Endodermal cell (in vitro differentiated cells): ENCODE measurements at regions not wholly inside any gene's neighbourhood (a gene's known extent, or its start where the extent isn't known, plus 50 kb on each side); places are given as distances from the start of the nearest gene placed in this dataset.

Experiments used
- DNase-seq: peaks from one replicate; pipeline ENCODE4 v3.0.0-alpha.2; 2017
- H3K27ac ChIP-seq: 2 replicates; pipeline ENCODE4 v1.5.1; 2013; ENCODE audit warnings: mild to moderate bottlenecking, low read depth, low read length, moderate library complexity
- H3K27me3 ChIP-seq: 2 replicates; pipeline ENCODE4 v1.6.1; 2013; ENCODE audit warnings: mild to moderate bottlenecking, low read length, moderate library complexity; ENCODE audit not compliant: insufficient read depth, control insufficient read depth, poor library complexity, severe bottlenecking
- H3K36me3 ChIP-seq: 2 replicates; pipeline ENCODE4 v1.7.0; 2013; ENCODE audit warnings: mild to moderate bottlenecking, low read length, moderate library complexity; ENCODE audit not compliant: control insufficient read depth, insufficient read depth
- H3K4me1 ChIP-seq: one replicate; pipeline ENCODE4 v1.7.0; 2013; ENCODE audit warnings: low read length; ENCODE audit not compliant: control insufficient read depth, insufficient read depth
- H3K4me3 ChIP-seq: 2 replicates; pipeline ENCODE4 v1.5.1; 2013; ENCODE audit warnings: mild to moderate bottlenecking, low read length, moderate library complexity
- H3K9ac ChIP-seq: 2 replicates; pipeline ENCODE4 v1.6.1; 2013; ENCODE audit warnings: mild to moderate bottlenecking, low read length, moderate library complexity; ENCODE audit not compliant: poor library complexity, severe bottlenecking; ENCODE audit errors: extremely low read depth
- H3K9me3 ChIP-seq: 2 replicates; pipeline ENCODE4 v1.6.1; 2013; ENCODE audit warnings: mild to moderate bottlenecking, low read length, moderate library complexity; ENCODE audit not compliant: control insufficient read depth
- H3K27ac Mint-ChIP-seq: 2 replicates; pipeline ENCODE4 v1.8.0; 2020; ENCODE audit warnings: mixed read lengths
- H3K27me3 Mint-ChIP-seq: 2 replicates; pipeline ENCODE4 v1.8.0; 2021; ENCODE audit warnings: mild to moderate bottlenecking, mixed read lengths; ENCODE audit not compliant: insufficient read depth
- H3K36me3 Mint-ChIP-seq: 2 replicates; pipeline ENCODE4 v1.8.0; 2020; ENCODE audit warnings: low read depth, mixed read lengths
- H3K4me1 Mint-ChIP-seq: 2 replicates; pipeline ENCODE4 v1.8.0; 2020; ENCODE audit warnings: mixed read lengths
- H3K4me3 Mint-ChIP-seq: 2 replicates; pipeline ENCODE4 v1.8.0; 2020; ENCODE audit warnings: mild to moderate bottlenecking, moderate library complexity, mixed read lengths
- H3K9me3 Mint-ChIP-seq: 2 replicates; pipeline ENCODE4 v1.8.0; 2020; ENCODE audit warnings: mild to moderate bottlenecking, mixed read lengths
- CTCF ChIP-seq: fragments of 200-600 bp; sonication (generic); conservative IDR thresholded peaks from 2 replicates; pipeline ENCODE4 v1.5.0; 2021; ENCODE audit warnings: antibody characterized with exemption, mild to moderate bottlenecking
- WGBS, 2 experiments: methylation state at CpG; one replicate each; pipeline versions ENCODE4 v1.1.5 to v1.1.7; 2013; ENCODE audit warnings: missing lambda C conversion rate in 2 of 2, mixed read lengths in 1 of 2; ENCODE audit not compliant: insufficient coverage in 1 of 2, insufficient read length in 1 of 2; 5-methylcytosine and 5-hydroxymethylcytosine counted together

DNA sequence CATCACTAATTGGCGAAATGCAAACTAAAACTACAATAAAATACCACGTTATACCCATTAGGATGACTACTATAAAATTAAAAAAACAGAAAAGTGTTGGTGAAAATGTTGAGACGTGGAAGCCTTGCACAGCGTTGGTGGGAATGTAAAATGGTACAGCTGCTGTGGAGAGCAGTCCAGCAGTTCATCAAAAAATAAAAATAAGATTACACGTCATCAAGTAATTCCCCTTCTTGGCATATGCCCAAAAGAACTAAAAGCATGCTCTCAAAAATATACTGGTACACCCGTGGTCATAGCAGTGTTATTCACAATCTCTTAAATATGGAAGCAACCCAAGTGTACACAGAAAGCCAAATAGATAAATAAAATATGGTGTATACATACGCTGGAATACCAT, 71.8 kb upstream of the NDN start:
- TF ChIP-seq CTCF: no peak
- H3K4me3 Mint-ChIP-seq: no peak overlapping the region
- H3K9me3 ChIP-seq: peaks cover 25% of the 10 kb centered on the region
- H3K4me3 ChIP-seq: no peak overlapping the region
- H3K27ac ChIP-seq: no peak overlapping the region
- H3K9me3 Mint-ChIP-seq: peaks cover 72% of the 10 kb centered on the region
- WGBS, 2 experiments: 70 to 83% methylated on average over 1 to 7 of the region's 7 CpGs
- no peaks in the 10 kb centered on the region for H3K27me3 ChIP-seq
- H3K9ac ChIP-seq: no peak overlapping the region
- no peaks in the 10 kb centered on the region for H3K4me1 ChIP-seq
- no peaks in the 10 kb centered on the region for H3K36me3 Mint-ChIP-seq
- H3K27me3 Mint-ChIP-seq: no peaks in the 10 kb centered on the region
- H3K36me3 ChIP-seq: no peaks in the 10 kb centered on the region
- H3K4me1 Mint-ChIP-seq: no peaks in the 10 kb centered on the region
- no peak overlapping the region for H3K27ac Mint-ChIP-seq
- no peak for DNase-seq

DNA sequence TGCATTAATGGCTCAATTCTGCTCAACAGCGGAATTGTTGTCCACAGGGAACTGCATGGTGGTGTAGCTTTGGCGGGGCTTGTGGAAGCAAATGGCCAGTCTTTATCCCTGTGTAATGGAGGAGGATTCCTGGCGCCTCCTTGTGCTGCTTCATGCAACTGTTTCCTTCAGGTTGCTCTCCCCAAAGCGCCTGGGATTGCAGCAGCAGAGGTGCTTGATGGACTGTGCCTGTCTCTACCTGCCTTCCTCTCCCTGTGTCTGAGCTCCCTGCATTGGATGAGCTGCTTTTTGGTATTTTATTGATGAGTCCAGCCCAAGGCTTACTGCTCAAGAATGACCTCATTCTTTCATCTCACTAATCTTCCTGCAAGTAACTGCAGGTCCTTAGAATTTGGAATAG, 72.9 kb upstream of the NDN start:
- Mint-ChIP-seq H3K36me3 (no peaks in the 10 kb centered on the region), H3K9me3 (peaks cover 74% of the 10 kb centered on the region), H3K27me3 (no peaks in the 10 kb centered on the region), H3K4me3 (no peak overlapping the region), H3K27ac (no peak overlapping the region), H3K4me1 (no peaks in the 10 kb centered on the region)
- H3K9me3 ChIP-seq: peaks cover 37% of the 10 kb centered on the region
- no peaks in the 10 kb centered on the region for H3K36me3 ChIP-seq
- no peak overlapping the region for H3K9ac ChIP-seq
- no peaks in the 10 kb centered on the region for H3K4me1 ChIP-seq
- WGBS, 2 experiments: 44 to 57% methylated on average over 4 of the region's 4 CpGs
- peak overlapping the region; percentile 84 for H3K27ac ChIP-seq
- peak; percentile 70 for DNase-seq
- no peak overlapping the region for H3K4me3 ChIP-seq
- peak; percentile 65 for TF ChIP-seq CTCF
- no peaks in the 10 kb centered on the region for H3K27me3 ChIP-seq

DNA sequence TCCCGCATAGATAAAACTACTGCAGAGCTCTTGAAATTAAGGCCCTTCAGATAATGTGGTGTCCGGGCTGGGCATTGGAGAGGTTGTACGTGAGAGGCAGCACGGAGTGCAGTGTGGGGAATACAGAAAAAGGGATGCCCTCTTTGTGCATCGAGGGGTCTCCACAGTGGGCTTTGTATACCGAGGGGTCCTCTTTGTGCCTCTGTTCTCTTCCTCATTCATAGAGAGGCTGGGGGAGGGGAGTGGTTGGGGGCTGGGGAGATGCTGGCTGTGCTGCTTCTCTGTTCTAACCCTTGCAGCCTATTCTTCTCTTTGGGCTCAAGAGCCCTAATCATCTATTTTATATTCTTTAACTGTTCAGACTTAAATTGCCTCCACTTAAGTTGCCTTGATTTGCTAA, 74.3 kb upstream of the NDN start:
- no peak overlapping the region for H3K9ac ChIP-seq
- Mint-ChIP-seq H3K4me1 (no peaks in the 10 kb centered on the region), H3K36me3 (no peaks in the 10 kb centered on the region), H3K27ac (no peak overlapping the region), H3K9me3 (peaks cover 72% of the 10 kb centered on the region), H3K27me3 (no peaks in the 10 kb centered on the region), H3K4me3 (no peak overlapping the region)
- no peak overlapping the region for H3K4me3 ChIP-seq
- 71 to 76% methylated on average over 3 to 6 of the region's 6 CpGs for WGBS, 2 experiments
- no peaks in the 10 kb centered on the region for H3K36me3 ChIP-seq
- no peak for TF ChIP-seq CTCF
- H3K4me1 ChIP-seq: no peaks in the 10 kb centered on the region
- no peaks in the 10 kb centered on the region for H3K27me3 ChIP-seq
- peaks cover 37% of the 10 kb centered on the region for H3K9me3 ChIP-seq
- no peak for DNase-seq
- H3K27ac ChIP-seq: peak overlapping the region; percentile 84
